Sigmoid colon (tissue), 6 donors: ENCODE measurements at regions not wholly inside any gene's neighbourhood (a gene's known extent, or its start where the extent isn't known, plus 50 kb on each side); places are given as distances from the start of the nearest gene placed in this dataset.
"Not testable (repeated sequence)": the region's sequence is repeated elsewhere in the genome, so short reads cannot be mapped to it uniquely, and the experiment has no call there.

ENCODE experiments used
- DNase-seq: peaks from one replicate; pipeline ENCODE4 v3.0.0-alpha.2; 2019
- H3K27ac ChIP-seq, 4 donors: fragments of 200-600 bp; sonication (generic); one replicate each; pipeline ENCODE4 v1.5.1; 2016 to 2019; ENCODE audit warnings: mild to moderate bottlenecking in 1 of 4
- H3K27me3 ChIP-seq, 3 donors: fragments of 200-600 bp; sonication (generic); one replicate each; pipeline ENCODE4 v1.5.1; 2019; ENCODE audit warnings: mild to moderate bottlenecking in 1 of 3
- H3K36me3 ChIP-seq, 4 donors: fragments of 200-600 bp; sonication (generic); one replicate each; pipeline ENCODE4 v1.5.1; 2016 to 2019
- H3K4me1 ChIP-seq, 4 donors: fragments of 200-600 bp; sonication (generic); one replicate each; pipeline ENCODE4 v1.5.1; 2017 to 2019
- H3K4me3 ChIP-seq, 4 donors: fragments of 200-600 bp; sonication (generic); one replicate each; pipeline ENCODE4 v1.5.1; 2017 to 2019; ENCODE audit warnings: mild to moderate bottlenecking in 2 of 4, moderate library complexity in 1 of 4
- H3K9me3 ChIP-seq, 4 donors: fragments of 200-600 bp in 3 of 4; sonication (generic) in 3 of 4; one replicate each; pipeline versions ENCODE4 v1.5.1 to v1.6.1; 2013 to 2019
- CTCF ChIP-seq, 4 experiments: fragments of 450-650 bp in 3 of 4; fragments of 200-600 bp in 1 of 4; IDR thresholded peaks; one replicate each; pipeline ENCODE4 v1.5.1; 2016 to 2019; ENCODE audit warnings: antibody characterized with exemption in 4 of 4, mild to moderate bottlenecking in 3 of 4, moderate library complexity in 2 of 4
- EP300 ChIP-seq, 4 donors: sonication (generic); formaldehyde crosslinking; IDR thresholded peaks; one replicate each; pipeline ENCODE4 v1.6.1; 2017; ENCODE audit warnings: antibody characterized with exemption in 4 of 4
- POLR2A ChIP-seq, 2 donors: fragments of 450-650 bp; IDR thresholded peaks; one replicate each; pipeline ENCODE4 v1.6.1; 2016; ENCODE audit warnings: antibody characterized with exemption in 2 of 2, mild to moderate bottlenecking in 2 of 2, moderate library complexity in 2 of 2
- POLR2AphosphoS5 ChIP-seq, 4 donors: sonication (generic); formaldehyde crosslinking; IDR thresholded peaks; one replicate each; pipeline ENCODE4 v1.6.1; 2017; ENCODE audit warnings: antibody characterized with exemption in 4 of 4
- WGBS, 2 donors: extraction: QIAGEN DNeasy Blood & Tissue Kit; methylation state at CpG; one replicate each; pipeline ENCODE4 v1.1.7; 2013; 5-methylcytosine and 5-hydroxymethylcytosine counted together
- intact Hi-C: fragments of 100-400 bp; cut with DNase I; formaldehyde crosslinking; loops from one replicate; pipeline ENCODE4 v1.15.1; 2023
- donor health status: healthy with polysubstance abuse.
- donor health status: healthy.

DNA sequence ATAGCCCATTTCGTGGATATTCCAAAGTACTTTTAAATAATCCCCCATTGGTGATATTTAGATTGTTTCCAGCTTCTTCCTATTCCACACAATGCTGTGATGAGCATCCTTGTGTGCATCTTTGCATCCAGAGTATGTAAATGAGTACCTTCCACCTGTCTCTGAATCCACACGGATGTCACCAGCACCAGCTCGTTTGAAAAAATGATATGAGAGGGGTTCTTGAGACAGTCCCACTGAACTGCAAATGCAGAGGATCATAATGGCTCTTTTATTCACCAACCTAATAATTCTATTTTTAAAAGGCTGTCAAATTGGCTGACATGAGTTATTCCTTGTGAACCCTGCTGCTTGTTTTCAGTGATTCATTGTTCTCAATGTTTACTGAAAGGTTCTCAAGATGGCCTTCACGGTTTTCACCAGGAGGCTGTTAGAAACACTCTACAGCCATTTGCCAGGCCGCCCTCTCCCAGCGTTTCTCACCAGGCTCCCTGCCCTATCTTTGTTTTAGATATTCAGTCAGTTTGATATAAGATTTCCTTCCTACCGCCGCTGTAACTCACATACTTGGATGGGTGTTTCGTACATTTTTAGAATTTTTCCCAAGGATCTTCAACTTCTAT is 96.7 kb upstream of the PTPRG start:
- no peak for DNase-seq
- WGBS, 2 donors = 57 to 58% methylated on average over 9 of the region's 9 CpGs
- H3K4me3 ChIP-seq = no peak overlapping the region
- no peaks in the 10 kb centered on the region for H3K27me3 ChIP-seq
- no peaks in the 10 kb centered on the region for H3K36me3 ChIP-seq
- H3K27ac ChIP-seq = no peak overlapping the region
- no peaks in the 10 kb centered on the region for H3K9me3 ChIP-seq
- TF ChIP-seq POLR2A (IDR thresholded peaks at IDR 0.05) (no peak), POLR2AphosphoS5 (IDR thresholded peaks at IDR 0.05) (no peak), EP300 (IDR thresholded peaks at IDR 0.05) (no peak), CTCF (IDR thresholded peaks at IDR 0.05) (no peak)
- no peaks in the 10 kb centered on the region for H3K4me1 ChIP-seq
- intact Hi-C loops = no loop called here

- TF ChIP-seq CTCF (IDR thresholded peaks at IDR 0.05) = no peak
- no peak for TF ChIP-seq EP300 (IDR thresholded peaks at IDR 0.05)
- TF ChIP-seq POLR2AphosphoS5 (IDR thresholded peaks at IDR 0.05) = no peak
- TF ChIP-seq POLR2A (IDR thresholded peaks at IDR 0.05) = no peak
- WGBS, 2 donors = 71 to 91% methylated on average over 3 of the region's 3 CpGs
These were observed 95.0 kb upstream of the PTPRG start for GRCh38 chr3:61466357-61466756.

DNA sequence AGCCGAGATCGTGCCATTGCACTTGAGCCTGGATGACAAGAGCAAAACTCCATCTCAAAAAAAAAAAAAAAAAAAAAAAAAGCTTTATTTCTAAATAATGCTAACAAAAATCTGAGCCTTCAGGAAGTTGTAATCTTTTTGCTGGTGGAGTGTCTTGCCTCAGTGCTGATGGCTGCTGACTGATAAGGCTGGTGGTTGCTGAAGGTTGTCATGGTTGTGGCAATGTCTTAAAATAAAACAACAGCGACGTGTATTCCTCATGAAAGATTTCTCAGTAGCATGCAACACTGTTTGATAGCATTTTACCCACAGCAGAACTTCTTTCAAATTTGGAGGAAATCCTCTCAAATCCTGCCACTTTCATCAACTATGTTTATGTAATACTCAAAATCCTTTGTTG is 77.4 kb upstream of the PTPRG start:
- 80 to 91% methylated on average over 4 of the region's 4 CpGs for WGBS, 2 donors

More at GRCh38 chr3:61466357-61466756, 95.0 kb upstream of the PTPRG start:
- no peak for DNase-seq
- Histone ChIP-seq H3K9me3 (no peaks in the 10 kb centered on the region), H3K27ac (no peak overlapping the region), H3K36me3 (no peaks in the 10 kb centered on the region), H3K27me3 (no peaks in the 10 kb centered on the region), H3K4me3 (no peak overlapping the region), H3K4me1 (no peaks in the 10 kb centered on the region)
- intact Hi-C loops = no loop called here

GRCh38 chr3:61493339-61493738 is 68.0 kb upstream of the PTPRG start:
- Histone ChIP-seq H3K27ac (no peak overlapping the region), H3K36me3 (no peaks in the 10 kb centered on the region), H3K9me3 (no peaks in the 10 kb centered on the region), H3K27me3 (no peaks in the 10 kb centered on the region), H3K4me3 (no peak overlapping the region), H3K4me1 (no peaks in the 10 kb centered on the region)
- no peak for TF ChIP-seq CTCF (IDR thresholded peaks at IDR 0.05)
- no peak for TF ChIP-seq POLR2AphosphoS5 (IDR thresholded peaks at IDR 0.05)
- no peak for TF ChIP-seq EP300 (IDR thresholded peaks at IDR 0.05)
- TF ChIP-seq POLR2A (IDR thresholded peaks at IDR 0.05) = no peak
- intact Hi-C loops = no loop called here
- WGBS, 2 donors = 86 to 92% methylated on average over 3 of the region's 3 CpGs
- no peak for DNase-seq

More for the DNA sequence above, 77.4 kb upstream of the PTPRG start:
- TF ChIP-seq POLR2AphosphoS5 (IDR thresholded peaks at IDR 0.05) (no peak), EP300 (IDR thresholded peaks at IDR 0.05) (no peak), POLR2A (IDR thresholded peaks at IDR 0.05) (no peak), CTCF (IDR thresholded peaks at IDR 0.05) (no peak)
- Histone ChIP-seq H3K4me3 (no peak overlapping the region), H3K27ac (no peak overlapping the region), H3K27me3 (no peaks in the 10 kb centered on the region), H3K9me3 (no peaks in the 10 kb centered on the region), H3K36me3 (no peaks in the 10 kb centered on the region), H3K4me1 (no peaks in the 10 kb centered on the region)
- no peak for DNase-seq
- intact Hi-C loops = no loop called here

DNA sequence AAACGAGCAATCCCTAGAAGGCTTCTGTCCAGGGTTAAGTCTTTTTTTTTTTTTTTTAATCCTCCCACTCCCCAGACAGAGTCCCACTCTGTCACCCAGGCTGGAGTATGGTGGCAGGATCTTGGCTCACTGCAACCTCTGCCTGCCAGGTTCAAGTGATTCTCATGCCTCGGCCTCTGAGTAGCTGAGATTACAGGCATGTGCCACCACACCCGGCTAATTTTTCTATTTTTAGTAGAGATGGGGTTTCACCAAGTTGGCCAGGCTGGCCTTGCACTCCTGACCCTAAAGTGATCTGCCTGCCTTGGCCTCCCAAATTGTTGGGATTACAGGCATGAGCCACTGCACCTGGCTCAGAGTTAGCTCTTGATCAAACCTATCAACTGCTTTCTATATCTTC is 67.1 kb upstream of the PTPRG start:
- intact Hi-C loops = not testable (repeated sequence)

More for the DNA sequence above, 67.1 kb upstream of the PTPRG start:
- 85 to 87% methylated on average over 3 of the region's 3 CpGs for WGBS, 2 donors
- not testable (repeated sequence) for DNase-seq, H3K27me3 ChIP-seq, H3K36me3 ChIP-seq, H3K27ac ChIP-seq, H3K9me3 ChIP-seq, H3K4me1 ChIP-seq, H3K4me3 ChIP-seq
